Astrocyte of the spinal cord (primary cell): ENCODE measurements at regions not wholly inside any gene's neighbourhood (a gene's known extent, or its start where the extent isn't known, plus 50 kb on each side); places are given as distances from the start of the nearest gene placed in this dataset.
A peak's percentile ranks its signal among the peaks of the same experiment; 100 is the strongest.

ENCODE experiments used
- DNase-seq: peaks from one replicate; pipeline ENCODE4 v3.0.0; 2011; ENCODE audit warnings: low read depth, low spot score
- H3K4me3 ChIP-seq: 2 replicates; pipeline ENCODE4 v1.5.1; 2011; ENCODE audit warnings: low read depth, mild to moderate bottlenecking, low read length, moderate library complexity
- CTCF ChIP-seq: IDR thresholded peaks from 2 replicates; pipeline ENCODE4 v1.5.1; 2012; ENCODE audit warnings: low read depth, mild to moderate bottlenecking, low read length, inconsistent platforms
- in situ Hi-C: cut with HindIII; loops from 2 replicates; pipeline ENCODE4 v1.10.0; 2017; ENCODE audit warnings: low sequenced_read_pairs

GRCh38 chr10:86592413-86592812, 61.9 kb upstream of the OPN4 start:
- H3K4me3 ChIP-seq = no peak overlapping the region
- in situ Hi-C loops = no loop called here

GRCh38 chr10:86594535-86594934, 59.8 kb upstream of the OPN4 start:
- peak; percentile 12 for DNase-seq
- TF ChIP-seq CTCF = no peak
- in situ Hi-C loops = no loop called here
- no peak overlapping the region for H3K4me3 ChIP-seq

More at GRCh38 chr10:86592413-86592812, 61.9 kb upstream of the OPN4 start:
- no peak for TF ChIP-seq CTCF
- DNase-seq = no peak

- no peak for TF ChIP-seq CTCF
- DNase-seq = no peak
- no peak overlapping the region for H3K4me3 ChIP-seq
- in situ Hi-C loops = no loop called here
These were observed 58.9 kb upstream of the OPN4 start for GRCh38 chr10:86595496-86595895.

GRCh38 chr10:86596266-86596665, 58.1 kb upstream of the OPN4 start:
- DNase-seq = no peak
- no peak for TF ChIP-seq CTCF
- no peak overlapping the region for H3K4me3 ChIP-seq
- in situ Hi-C loops = no loop called here

GRCh38 chr10:86597306-86597705, 57.0 kb upstream of the OPN4 start:
- DNase-seq = no peak
- no peak for TF ChIP-seq CTCF
- no peak overlapping the region for H3K4me3 ChIP-seq
- in situ Hi-C loops = no loop called here

GRCh38 chr10:86598151-86598550, 56.2 kb upstream of the OPN4 start:
- in situ Hi-C loops = no loop called here
- DNase-seq = no peak
- no peak for TF ChIP-seq CTCF
- no peak overlapping the region for H3K4me3 ChIP-seq

GRCh38 chr10:86599041-86599440, 55.3 kb upstream of the OPN4 start:
- no peak for TF ChIP-seq CTCF
- no peak for DNase-seq
- H3K4me3 ChIP-seq = no peak overlapping the region
- in situ Hi-C loops = no loop called here
